WTC11 (cell line): ENCODE measurements at regions not wholly inside any gene's neighbourhood (a gene's known extent, or its start where the extent isn't known, plus 50 kb on each side); places are given as distances from the start of the nearest gene placed in this dataset.

Source experiments
- ATAC-seq: fragments of 200-7000 bp; cut with Tn5 transposase; 2 replicates; pipeline ENCODE4 v1.10.0; 2021; ENCODE audit warnings: mild to moderate bottlenecking, moderate library complexity
- CTCF ChIA-PET: fragments of 300-600 bp; sonication (Branson Sonifier 250); formaldehyde crosslinking; loops from one replicate; lab custom pipeline; 2021; ENCODE audit warnings: antibody characterized with exemption; lab: Charles Lee
- POLR2A ChIA-PET: fragments of 350-600 bp; sonication (Branson Sonifier 250); formaldehyde crosslinking; loops from one replicate; lab custom pipeline; 2021; ENCODE audit warnings: antibody characterized with exemption; lab: Charles Lee
- DNase-seq: peaks from one replicate; pipeline ENCODE4 v3.0.0; 2021; ENCODE audit warnings: low spot score
- H3K27ac Mint-ChIP-seq: 2 replicates; pipeline ENCODE4 v1.8.0; 2021; ENCODE audit warnings: mixed read lengths
- H3K27me3 Mint-ChIP-seq: 2 replicates; pipeline ENCODE4 v1.8.0; 2021; ENCODE audit warnings: low read depth, mild to moderate bottlenecking, moderate library complexity, mixed read lengths
- H3K36me3 Mint-ChIP-seq: 2 replicates; pipeline ENCODE4 v1.8.0; 2021; ENCODE audit warnings: mixed read lengths
- H3K4me1 Mint-ChIP-seq: 2 replicates; pipeline ENCODE4 v1.8.0; 2022; ENCODE audit warnings: mixed read lengths
- H3K4me3 Mint-ChIP-seq: 2 replicates; pipeline ENCODE4 v1.8.0; 2021; ENCODE audit warnings: mild to moderate bottlenecking, moderate library complexity, mixed read lengths
- H3K9me3 Mint-ChIP-seq: 2 replicates; pipeline ENCODE4 v1.8.0; 2021; ENCODE audit warnings: mixed read lengths
- AFF4 ChIP-seq: sonication (generic); formaldehyde crosslinking; IDR thresholded peaks from 2 replicates; pipeline ENCODE4 v1.8.1; 2023; ENCODE audit warnings: mild to moderate bottlenecking, missing genetic modification reagents, borderline replicate concordance
- ATF1 ChIP-seq: sonication (generic); formaldehyde crosslinking; IDR thresholded peaks from 2 replicates; pipeline ENCODE4 v1.8.1; 2023; ENCODE audit warnings: mild to moderate bottlenecking, moderate library complexity, missing genetic modification reagents
- EMX1 ChIP-seq: fragments of 250-450 bp; sonication (Bioruptor Pico); IDR thresholded peaks from 2 replicates; pipeline ENCODE4 v1.8.0; 2021; ENCODE audit warnings: mild to moderate bottlenecking
- FOXK1 ChIP-seq: sonication (generic); formaldehyde crosslinking; IDR thresholded peaks from 2 replicates; pipeline ENCODE4 v1.8.0; 2022; ENCODE audit warnings: mild to moderate bottlenecking, moderate library complexity, missing genetic modification reagents
- MAX ChIP-seq: sonication (generic); formaldehyde crosslinking; IDR thresholded peaks from 2 replicates; pipeline ENCODE4 v1.8.0; 2022; ENCODE audit warnings: mild to moderate bottlenecking, missing genetic modification reagents
- PREB ChIP-seq: sonication (generic); formaldehyde crosslinking; IDR thresholded peaks from 2 replicates; pipeline ENCODE4 v1.8.1; 2022; ENCODE audit warnings: mild to moderate bottlenecking, missing genetic modification reagents, moderate library complexity, borderline replicate concordance
- TCF7 ChIP-seq: sonication (generic); formaldehyde crosslinking; IDR thresholded peaks from 2 replicates; pipeline ENCODE4 v1.8.0; 2022; ENCODE audit warnings: mild to moderate bottlenecking, low read depth, missing genetic modification reagents, moderate library complexity
- TP53 ChIP-seq: sonication (generic); formaldehyde crosslinking; IDR thresholded peaks from 2 replicates; pipeline ENCODE4 v1.8.1; 2023; ENCODE audit warnings: mild to moderate bottlenecking, missing genetic modification reagents
- ZBTB43 ChIP-seq: sonication (generic); formaldehyde crosslinking; IDR thresholded peaks from 2 replicates; pipeline ENCODE4 v1.8.1; 2023; ENCODE audit warnings: mild to moderate bottlenecking, missing genetic modification reagents
- ZMAT4 ChIP-seq: fragments of 250-450 bp; sonication (Bioruptor Pico); IDR thresholded peaks from 2 replicates; pipeline ENCODE4 v1.9.0; 2021; ENCODE audit warnings: mild to moderate bottlenecking
- ZNF121 ChIP-seq: sonication (generic); formaldehyde crosslinking; IDR thresholded peaks from 2 replicates; pipeline ENCODE4 v1.8.0; 2023; ENCODE audit warnings: missing genetic modification reagents
- ZNF232 ChIP-seq: sonication (generic); formaldehyde crosslinking; IDR thresholded peaks from 2 replicates; pipeline ENCODE4 v1.8.0; 2022; ENCODE audit warnings: mild to moderate bottlenecking, missing genetic modification reagents
- ZNF281 ChIP-seq: sonication (generic); formaldehyde crosslinking; IDR thresholded peaks from 2 replicates; pipeline ENCODE4 v1.8.0; 2023; ENCODE audit warnings: mild to moderate bottlenecking, missing genetic modification reagents
- ZNF317 ChIP-seq: sonication (generic); formaldehyde crosslinking; IDR thresholded peaks from 2 replicates; pipeline ENCODE4 v1.8.1; 2023; ENCODE audit warnings: low read depth, mild to moderate bottlenecking, moderate library complexity, missing genetic modification reagents, borderline replicate concordance
- ZNF416 ChIP-seq: fragments of 250-450 bp; sonication (Bioruptor Pico); IDR thresholded peaks from 2 replicates; pipeline ENCODE4 v1.9.0; 2021; ENCODE audit warnings: mild to moderate bottlenecking, inconsistent platforms
- ZNF671 ChIP-seq: fragments of 250-450 bp; sonication (Bioruptor Pico); IDR thresholded peaks from 2 replicates; pipeline ENCODE4 v1.8.0; 2021; ENCODE audit warnings: mild to moderate bottlenecking

GRCh38 chr20:16975682-16976081 is 227.5 kb downstream of the OTOR start:
- TF ChIP-seq ZNF232 (CRISPR knock-in tag) (no peak), MAX (no peak), ZMAT4 (CRISPR knock-in tag) (no peak), ATF1 (CRISPR knock-in tag) (no peak), TP53 (CRISPR knock-in tag) (no peak), TCF7 (CRISPR knock-in tag) (no peak), EMX1 (CRISPR knock-in tag) (no peak), ZNF281 (CRISPR knock-in tag) (no peak), AFF4 (CRISPR knock-in tag) (no peak), FOXK1 (CRISPR knock-in tag) (no peak), PREB (CRISPR knock-in tag) (no peak)
- TF ChIP-seq, all 79 proteins: peak for 0
- H3K27ac Mint-ChIP-seq, result no peak overlapping the region
- ChIA-PET CTCF (no interaction called here), POLR2A (no interaction called here)
- DNase-seq (no peak), ATAC-seq (no peak)
- H3K36me3 Mint-ChIP-seq, result peaks cover 8% of the 10 kb centered on the region; the same call in 1 of the 2 replicates
- H3K4me3 Mint-ChIP-seq, result no peak overlapping the region
- H3K4me1 Mint-ChIP-seq, result no peaks in the 10 kb centered on the region
- no peaks in the 10 kb centered on the region for H3K27me3 Mint-ChIP-seq
- H3K9me3 Mint-ChIP-seq, result peaks cover 17% of the 10 kb centered on the region

GRCh38 chr20:16978497-16978896 is 230.3 kb downstream of the OTOR start:
- no peaks in the 10 kb centered on the region for H3K27me3 Mint-ChIP-seq
- CTCF ChIA-PET, result interaction anchor here (0.6 kb wide), 1 partner anchor 157 kb away, joined by 3 read pairs; no protein-coding TSS in a partner anchor
- peaks cover 25% of the 10 kb centered on the region for H3K9me3 Mint-ChIP-seq
- ATAC-seq, result no peak
- no peak overlapping the region for H3K27ac Mint-ChIP-seq
- peaks cover 12% of the 10 kb centered on the region for H3K36me3 Mint-ChIP-seq
- no peak overlapping the region for H3K4me3 Mint-ChIP-seq
- no peaks in the 10 kb centered on the region for H3K4me1 Mint-ChIP-seq
- TF ChIP-seq ZNF281 (CRISPR knock-in tag) (no peak), ZNF121 (no peak), ZNF416 (no peak), ZNF317 (CRISPR knock-in tag) (no peak), ZNF671 (CRISPR knock-in tag) (no peak), ZBTB43 (no peak)
- no peak for DNase-seq
- POLR2A ChIA-PET, result no interaction called here
